IMR-90 (cell line): ENCODE measurements at regions not wholly inside any gene's neighbourhood (a gene's known extent, or its start where the extent isn't known, plus 50 kb on each side); places are given as distances from the start of the nearest gene placed in this dataset.

Experiments used
- BHLHE40 ChIP-seq: fragments of 150-350 bp; IDR thresholded peaks from 2 replicates; pipeline ENCODE4 v1.6.1; 2016; ENCODE audit warnings: mild to moderate bottlenecking, low read depth, low read length
- CEBPB ChIP-seq: IDR thresholded peaks from 2 replicates; pipeline ENCODE4 v1.6.1; 2012; ENCODE audit warnings: low read depth, low read length, improper control_type of control experiment
- CHD1 ChIP-seq: IDR thresholded peaks from 2 replicates; pipeline ENCODE4 v1.6.1; 2012; ENCODE audit warnings: low read depth, low read length, improper control_type of control experiment
- ELK1 ChIP-seq: fragments of 150-350 bp; IDR thresholded peaks from 2 replicates; pipeline ENCODE4 v1.6.1; 2016; ENCODE audit warnings: low read depth, mild to moderate bottlenecking, low read length, moderate library complexity, borderline replicate concordance
- MAFK ChIP-seq: IDR thresholded peaks from 2 replicates; pipeline ENCODE4 v1.6.1; 2012; ENCODE audit warnings: low read depth, low read length, improper control_type of control experiment
- MAZ ChIP-seq: IDR thresholded peaks from 2 replicates; pipeline ENCODE4 v1.6.1; 2012; ENCODE audit warnings: low read depth, mild to moderate bottlenecking, low read length, improper control_type of control experiment, moderate library complexity, borderline replicate concordance
- POLR2A ChIP-seq: IDR thresholded peaks from 2 replicates; pipeline ENCODE4 v1.6.1; 2012; ENCODE audit warnings: mild to moderate bottlenecking, low read depth, low read length
- RAD21 ChIP-seq: IDR thresholded peaks from 2 replicates; pipeline ENCODE4 v1.6.1; 2012; ENCODE audit warnings: low read length, improper control_type of control experiment
- RCOR1 ChIP-seq: IDR thresholded peaks from 2 replicates; pipeline ENCODE4 v1.6.1; 2012; ENCODE audit warnings: mild to moderate bottlenecking, low read length, improper control_type of control experiment; ENCODE audit not compliant: insufficient replicate concordance
- USF2 ChIP-seq: fragments of 150-350 bp; IDR thresholded peaks from 2 replicates; pipeline ENCODE4 v1.6.1; 2017; ENCODE audit warnings: mild to moderate bottlenecking, antibody characterized with exemption, low read length, low read depth
- TF ChIP-seq, protein P1 (sequence below): conservative IDR thresholded peaks from 2 replicates; pipeline ENCODE4 v1.5.1; 2012; ENCODE audit warnings: mild to moderate bottlenecking, low read depth, low read length, improper control_type of control experiment

DNA sequence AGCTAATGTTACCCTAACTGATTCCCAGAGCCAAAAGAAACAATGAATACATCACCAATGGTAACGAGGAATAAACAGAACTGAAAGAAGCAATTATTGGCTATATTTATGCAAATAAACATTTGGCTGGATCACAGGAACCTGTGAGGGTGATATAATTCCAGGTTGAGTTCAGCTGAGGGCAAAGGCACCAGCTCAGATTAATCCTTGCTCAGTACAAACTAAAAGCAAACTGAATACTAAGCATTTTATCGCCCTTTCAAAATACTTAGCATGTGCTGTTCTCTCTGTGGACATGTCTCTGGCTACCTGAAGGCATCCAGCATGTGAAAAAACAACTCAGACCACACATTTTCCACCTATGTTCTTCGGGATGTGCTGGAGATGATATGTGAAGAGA is 791.7 kb downstream of the METTL4 start:
- no peak for TF ChIP-seq POLR2A
- TF ChIP-seq, protein P1, sequence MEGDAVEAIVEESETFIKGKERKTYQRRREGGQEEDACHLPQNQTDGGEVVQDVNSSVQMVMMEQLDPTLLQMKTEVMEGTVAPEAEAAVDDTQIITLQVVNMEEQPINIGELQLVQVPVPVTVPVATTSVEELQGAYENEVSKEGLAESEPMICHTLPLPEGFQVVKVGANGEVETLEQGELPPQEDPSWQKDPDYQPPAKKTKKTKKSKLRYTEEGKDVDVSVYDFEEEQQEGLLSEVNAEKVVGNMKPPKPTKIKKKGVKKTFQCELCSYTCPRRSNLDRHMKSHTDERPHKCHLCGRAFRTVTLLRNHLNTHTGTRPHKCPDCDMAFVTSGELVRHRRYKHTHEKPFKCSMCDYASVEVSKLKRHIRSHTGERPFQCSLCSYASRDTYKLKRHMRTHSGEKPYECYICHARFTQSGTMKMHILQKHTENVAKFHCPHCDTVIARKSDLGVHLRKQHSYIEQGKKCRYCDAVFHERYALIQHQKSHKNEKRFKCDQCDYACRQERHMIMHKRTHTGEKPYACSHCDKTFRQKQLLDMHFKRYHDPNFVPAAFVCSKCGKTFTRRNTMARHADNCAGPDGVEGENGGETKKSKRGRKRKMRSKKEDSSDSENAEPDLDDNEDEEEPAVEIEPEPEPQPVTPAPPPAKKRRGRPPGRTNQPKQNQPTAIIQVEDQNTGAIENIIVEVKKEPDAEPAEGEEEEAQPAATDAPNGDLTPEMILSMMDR, result no peak
- no peak for TF ChIP-seq MAZ
- no peak for TF ChIP-seq ELK1
- no peak for TF ChIP-seq RAD21
- TF ChIP-seq RCOR1, result no peak
- no peak for TF ChIP-seq CEBPB
- TF ChIP-seq MAFK, result no peak
- TF ChIP-seq BHLHE40, result no peak
- no peak for TF ChIP-seq CHD1
- TF ChIP-seq USF2, result no peak
